OCI-LY3 (cell line): ENCODE measurements at regions not wholly inside any gene's neighbourhood (a gene's known extent, or its start where the extent isn't known, plus 50 kb on each side); places are given as distances from the start of the nearest gene placed in this dataset.

ENCODE experiments used
- H2AFZ ChIP-seq: fragments of 200-600, 300-600 bp; shearing (Covaris generic); 2 replicates; pipeline ENCODE4 v1.6.0; 2014; ENCODE audit warnings: antibody characterized with exemption, low read depth, low read length
- H3K27ac ChIP-seq: fragments of 200-600, 300-600 bp; sonication (generic); 2 replicates; pipeline ENCODE4 v1.5.1; 2014; ENCODE audit warnings: mild to moderate bottlenecking, low read length, moderate library complexity, mixed read lengths
- H3K27me3 ChIP-seq: fragments of 200-600, 300-600 bp; sonication (generic); 2 replicates; pipeline ENCODE4 v1.6.1; 2014; ENCODE audit warnings: low read depth, low read length, mixed read lengths
- H3K36me3 ChIP-seq: fragments of 200-600, 300-600 bp; sonication (generic); replicated peaks from 2 replicates; pipeline ENCODE3; 2014; ENCODE audit warnings: low read depth, low read length, mixed read lengths
- H3K4me1 ChIP-seq: fragments of 300-600, 200-600 bp; sonication (generic); 2 replicates; pipeline ENCODE4 v1.6.1; 2014; ENCODE audit warnings: low read length, mixed read lengths
- H3K4me2 ChIP-seq: fragments of 200-600, 300-600 bp; sonication (generic); 2 replicates; pipeline ENCODE4 v1.6.1; 2014; ENCODE audit warnings: low read length, mixed read lengths
- H3K4me3 ChIP-seq: fragments of 300-600, 200-600 bp; sonication (generic); 2 replicates; pipeline ENCODE4 v1.5.1; 2014; ENCODE audit warnings: antibody characterized with exemption, mild to moderate bottlenecking, low read length, moderate library complexity
- H3K79me2 ChIP-seq: fragments of 300-600, 200-600 bp; shearing (Covaris generic); 2 replicates; pipeline ENCODE4 v1.6.1; 2014; ENCODE audit warnings: mild to moderate bottlenecking, low read length, mixed read lengths
- H3K9ac ChIP-seq: fragments of 300-600, 200-600 bp; shearing (Covaris generic); 2 replicates; pipeline ENCODE4 v1.6.0; 2014; ENCODE audit warnings: mild to moderate bottlenecking, low read length, moderate library complexity
- H3K9me3 ChIP-seq: fragments of 200-600, 300-600 bp; shearing (Covaris generic); 2 replicates; pipeline ENCODE4 v1.6.1; 2014; ENCODE audit warnings: low read length, mixed read lengths; ENCODE audit not compliant: insufficient read depth
- H4K20me1 ChIP-seq: fragments of 200-600, 300-600 bp; sonication (generic); 2 replicates; pipeline ENCODE4 v1.6.1; 2016; ENCODE audit warnings: low read length, mixed read lengths; ENCODE audit not compliant: insufficient read depth
- CTCF ChIP-seq: fragments of 200-600, 300-600 bp; sonication (generic); IDR thresholded peaks from 2 replicates; pipeline ENCODE4 v1.5.1; 2014; ENCODE audit warnings: antibody characterized with exemption, low read length, low read depth
- EZH2phosphoT487 ChIP-seq: fragments of 200-600 bp; shearing (Covaris generic); IDR thresholded peaks from 2 replicates; pipeline ENCODE4 v1.6.1; 2018; ENCODE audit warnings: antibody characterized with exemption, mixed run types, low read depth

GRCh38 chr6:128663238-128663637 lies 142.8 kb upstream of the PTPRK start:
- no peak overlapping the region for H3K4me2 ChIP-seq
- H3K27ac ChIP-seq, result no peak overlapping the region
- H3K4me3 ChIP-seq, result no peak overlapping the region
- H3K79me2 ChIP-seq, result no peaks in the 10 kb centered on the region
- H3K9me3 ChIP-seq, result no peaks in the 10 kb centered on the region
- H3K4me1 ChIP-seq, result peaks cover 17% of the 10 kb centered on the region
- no peak overlapping the region for H3K9ac ChIP-seq
- H4K20me1 ChIP-seq, result no peaks in the 10 kb centered on the region
- no peaks in the 10 kb centered on the region for H3K27me3 ChIP-seq
- H3K36me3 ChIP-seq, result no peaks in the 10 kb centered on the region
- H2AFZ ChIP-seq, result no peak overlapping the region
- TF ChIP-seq EZH2phosphoT487, result no peak
- no peak for TF ChIP-seq CTCF

- no peak for TF ChIP-seq EZH2phosphoT487
- no peak for TF ChIP-seq CTCF
- no peaks in the 10 kb centered on the region for H3K9me3 ChIP-seq
- H2AFZ ChIP-seq, result no peak overlapping the region
- H3K4me3 ChIP-seq, result no peak overlapping the region
- no peaks in the 10 kb centered on the region for H3K79me2 ChIP-seq
- no peaks in the 10 kb centered on the region for H3K36me3 ChIP-seq
- no peaks in the 10 kb centered on the region for H4K20me1 ChIP-seq
- no peak overlapping the region for H3K27ac ChIP-seq
- no peaks in the 10 kb centered on the region for H3K27me3 ChIP-seq
- peaks cover 42% of the 10 kb centered on the region for H3K4me1 ChIP-seq
- H3K9ac ChIP-seq, result no peak overlapping the region
- no peak overlapping the region for H3K4me2 ChIP-seq
These were observed 139.7 kb upstream of the PTPRK start for GRCh38 chr6:128659878-128660622.

GRCh38 chr6:128659276-128659675 lies 138.9 kb upstream of the PTPRK start:
- H3K79me2 ChIP-seq, result no peaks in the 10 kb centered on the region
- no peak overlapping the region for H3K4me2 ChIP-seq
- no peaks in the 10 kb centered on the region for H3K27me3 ChIP-seq
- no peak overlapping the region for H3K27ac ChIP-seq
- TF ChIP-seq CTCF, result no peak
- no peak for TF ChIP-seq EZH2phosphoT487
- no peak overlapping the region for H2AFZ ChIP-seq
- no peak overlapping the region for H3K9ac ChIP-seq
- H3K36me3 ChIP-seq, result no peaks in the 10 kb centered on the region
- H4K20me1 ChIP-seq, result no peaks in the 10 kb centered on the region
- H3K4me3 ChIP-seq, result no peak overlapping the region
- H3K4me1 ChIP-seq, result peaks cover 42% of the 10 kb centered on the region
- no peaks in the 10 kb centered on the region for H3K9me3 ChIP-seq

GRCh38 chr6:128657181-128657580 lies 136.8 kb upstream of the PTPRK start:
- H2AFZ ChIP-seq, result no peak overlapping the region
- H4K20me1 ChIP-seq, result no peaks in the 10 kb centered on the region
- peak overlapping the region; percentile 7; the same call in 1 of the 2 replicates for H3K4me3 ChIP-seq
- no peaks in the 10 kb centered on the region for H3K9me3 ChIP-seq
- H3K4me2 ChIP-seq, result peak overlapping the region; percentile 44
- no peaks in the 10 kb centered on the region for H3K36me3 ChIP-seq
- TF ChIP-seq EZH2phosphoT487 (no peak), CTCF (no peak)
- peak overlapping the region; percentile 19; the same call in 1 of the 2 replicates for H3K9ac ChIP-seq
- peaks cover 42% of the 10 kb centered on the region for H3K4me1 ChIP-seq
- H3K27me3 ChIP-seq, result no peaks in the 10 kb centered on the region
- H3K27ac ChIP-seq, result peak overlapping the region; percentile 77
- H3K79me2 ChIP-seq, result no peaks in the 10 kb centered on the region
